Panc1 (cell line): ENCODE measurements at regions not wholly inside any gene's neighbourhood (a gene's known extent, or its start where the extent isn't known, plus 50 kb on each side); places are given as distances from the start of the nearest gene placed in this dataset.
"Not testable (repeated sequence)": the region's sequence is repeated elsewhere in the genome, so short reads cannot be mapped to it uniquely, and the experiment has no call there.

Source experiments
- ATAC-seq: fragments of 200-7000 bp; cut with Tn5 transposase; 2 replicates; pipeline ENCODE4 v1.9.1; 2020; ENCODE audit warnings: mild to moderate bottlenecking, moderate library complexity
- BruUV-seq: library from RNA; stranded (reverse); fragments of 400-500 nt; replicated peaks from 2 replicates; lab custom pipeline; 2021; lab: Mats Ljungman, UMichigan
- CTCF ChIA-PET: fragments of 300-600 bp; sonication (Branson Sonifier 250); formaldehyde crosslinking; loops from one replicate; lab custom pipeline; 2022; ENCODE audit warnings: antibody characterized with exemption; lab: Charles Lee
- POLR2A ChIA-PET: fragments of 300-600 bp; sonication (Branson Sonifier 250); formaldehyde crosslinking; loops from one replicate; lab custom pipeline; 2022; ENCODE audit warnings: antibody characterized with exemption; lab: Charles Lee
- DNase-seq: peaks from one replicate; pipeline ENCODE4 v3.0.0-alpha.2; 2010; ENCODE audit warnings: low read depth, low spot score
- H3K27ac ChIP-seq: 2 replicates; pipeline ENCODE4 v1.5.1; 2011; ENCODE audit warnings: mild to moderate bottlenecking, low read length, inconsistent platforms
- H3K27me3 ChIP-seq: fragments of 200-500 bp; sonication (Bioruptor generic); 2 replicates; pipeline ENCODE4 v1.6.0; 2014; ENCODE audit warnings: low read length, inconsistent platforms; ENCODE audit not compliant: control insufficient read depth, insufficient read depth
- H3K36me3 ChIP-seq: fragments of 200-500 bp; sonication (Bioruptor generic); 2 replicates; pipeline ENCODE4 v1.5.1; 2014; ENCODE audit warnings: inconsistent platforms, mild to moderate bottlenecking, low read length, moderate library complexity; ENCODE audit not compliant: control insufficient read depth, insufficient read depth
- H3K4me1 ChIP-seq: 2 replicates; pipeline ENCODE4 v1.5.1; 2011; ENCODE audit warnings: inconsistent platforms, mild to moderate bottlenecking, low read length, moderate library complexity; ENCODE audit not compliant: control insufficient read depth, insufficient read depth
- H3K4me3 ChIP-seq, 2 experiments: 2 replicates each; pipeline ENCODE4 v1.5.1; 2011 to 2012; ENCODE audit warnings: low read depth in 2 of 2, low read length in 2 of 2, mild to moderate bottlenecking in 2 of 2, inconsistent platforms in 1 of 2, moderate library complexity in 1 of 2
- H3K9me3 ChIP-seq: fragments of 200-500 bp; sonication (Bioruptor generic); 2 replicates; pipeline ENCODE4 v1.5.1; 2014; ENCODE audit warnings: low read depth, mild to moderate bottlenecking, inconsistent platforms, low read length, moderate library complexity; ENCODE audit not compliant: control insufficient read depth, insufficient read depth
- CTCF ChIP-seq: fragments of 450-650 bp; IDR thresholded peaks from 2 replicates; pipeline ENCODE4 v1.5.1; 2017; ENCODE audit warnings: mild to moderate bottlenecking
- REST ChIP-seq, 2 experiments: IDR thresholded peaks; 2 replicates each; pipeline ENCODE4 v1.6.1; 2011 to 2012; ENCODE audit warnings: low read depth in 2 of 2, control low read depth in 1 of 2, low read length in 1 of 2, mild to moderate bottlenecking in 1 of 2, moderate library complexity in 1 of 2; ENCODE audit not compliant: insufficient read depth in 1 of 2
- TCF7L2 ChIP-seq: IDR thresholded peaks from 2 replicates; pipeline ENCODE4 v1.6.1; 2011; ENCODE audit warnings: mild to moderate bottlenecking, low read depth, low read length, inconsistent platforms
- in situ Hi-C: cut with HindIII; loops from 2 replicates; pipeline ENCODE4 v1.10.0; 2016; ENCODE audit warnings: low sequenced_read_pairs, low pct_unique_long_range_greater_than_20kb
- intact Hi-C: fragments of 100-400 bp; cut with micrococcal nuclease; formaldehyde crosslinking; loops from one replicate; pipeline ENCODE4 v1.10.0; 2022; ENCODE audit not compliant: unreplicated experiment

- Histone ChIP-seq H3K9me3 (no peaks in the 10 kb centered on the region), H3K27ac (no peak overlapping the region), H3K4me3 (no peak overlapping the region), H3K27me3 (no peaks in the 10 kb centered on the region), H3K36me3 (no peaks in the 10 kb centered on the region), H3K4me1 (no peaks in the 10 kb centered on the region)
- intact Hi-C loops (no loop called here), in situ Hi-C loops (no loop called here)
- DNase-seq (no peak), ATAC-seq (no peak)
- TF ChIP-seq TCF7L2 (no peak), CTCF (peak; percentile 46)
- ChIA-PET POLR2A (no interaction called here), CTCF (no interaction called here)
- no TSS peak for BruUV-seq
Measured at GRCh38 chr1:117710710-117711109, 104.9 kb downstream of the TENT5C start.

GRCh38 chr1:117712621-117713020, 106.8 kb downstream of the TENT5C start:
- CTCF ChIA-PET: no interaction called here
- H3K9me3 ChIP-seq: no peaks in the 10 kb centered on the region
- intact Hi-C loops: no loop called here
- H3K4me3 ChIP-seq: no peak overlapping the region
- no peak for TF ChIP-seq CTCF
- no peak overlapping the region for H3K27ac ChIP-seq
- BruUV-seq: no TSS peak
- DNase-seq (no peak), ATAC-seq (no peak)
- H3K4me1 ChIP-seq: no peaks in the 10 kb centered on the region
- in situ Hi-C loops: no loop called here
- H3K36me3 ChIP-seq: no peaks in the 10 kb centered on the region
- POLR2A ChIA-PET: no interaction called here
- H3K27me3 ChIP-seq: no peaks in the 10 kb centered on the region

GRCh38 chr1:117714546-117714945, 108.7 kb downstream of the TENT5C start:
- POLR2A ChIA-PET: no interaction called here
- CTCF ChIA-PET: no interaction called here
- no peak overlapping the region for H3K27ac ChIP-seq
- intact Hi-C loops: no loop called here
- TF ChIP-seq REST (IDR thresholded peaks at IDR 0.05; ENCODE audit: insufficient read depth in 1 of 2, low read depth in 2 of 2, low read length in 1 of 2): no peak
- no peak for TF ChIP-seq CTCF
- no peak for TF ChIP-seq TCF7L2
- in situ Hi-C loops: no loop called here
- ATAC-seq (no peak), DNase-seq (no peak)
- no peaks in the 10 kb centered on the region for H3K9me3 ChIP-seq
- no TSS peak for BruUV-seq
- no peaks in the 10 kb centered on the region for H3K27me3 ChIP-seq
- H3K4me3 ChIP-seq: no peak overlapping the region
- no peaks in the 10 kb centered on the region for H3K36me3 ChIP-seq
- H3K4me1 ChIP-seq: no peaks in the 10 kb centered on the region

- H3K4me3 ChIP-seq, ATAC-seq, CTCF ChIA-PET, H3K27ac ChIP-seq, H3K36me3 ChIP-seq, POLR2A ChIA-PET, H3K27me3 ChIP-seq, BruUV-seq, H3K9me3 ChIP-seq, in situ Hi-C loops, intact Hi-C loops, DNase-seq, H3K4me1 ChIP-seq: not testable (repeated sequence)
Measured at GRCh38 chr1:117716030-117716429, 110.2 kb downstream of the TENT5C start.
